ENCODE measurements at regions not wholly inside any gene's neighbourhood (a gene's known extent, or its start where the extent isn't known, plus 50 kb on each side); places are given as distances from the start of the nearest gene placed in this dataset.

DNA sequence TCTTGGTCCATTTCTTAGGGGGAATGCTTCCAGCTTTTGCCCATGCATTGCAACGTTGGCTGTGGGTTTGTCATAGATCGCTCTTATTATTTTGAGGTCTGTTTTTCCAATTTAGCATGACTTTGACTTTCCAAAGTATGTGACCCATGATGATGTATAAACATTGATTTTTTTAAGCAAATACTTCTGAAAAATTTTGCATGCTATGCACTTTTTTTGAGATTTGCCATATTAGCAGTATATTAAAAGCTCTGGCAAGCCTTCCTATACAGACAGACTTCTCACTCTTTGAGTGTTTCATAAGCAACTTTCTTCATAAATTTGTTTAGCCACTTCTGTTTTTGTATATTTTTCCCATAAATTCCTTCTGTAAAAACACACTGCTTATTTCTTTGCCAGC, 746.4 kb upstream of the LCORL start:
- DNase-seq (ENCODE audit: low read depth in 1 of 2, low spot score in 1 of 2), result no peak
- in situ Hi-C loops (cut with HindIII; ENCODE audit: low pct_unique_long_range_greater_than_20kb, low sequenced_read_pairs), result no loop called here
- TF ChIP-seq JUND (IDR thresholded peaks at IDR 0.05; ENCODE audit: low read depth), result no peak

DNA sequence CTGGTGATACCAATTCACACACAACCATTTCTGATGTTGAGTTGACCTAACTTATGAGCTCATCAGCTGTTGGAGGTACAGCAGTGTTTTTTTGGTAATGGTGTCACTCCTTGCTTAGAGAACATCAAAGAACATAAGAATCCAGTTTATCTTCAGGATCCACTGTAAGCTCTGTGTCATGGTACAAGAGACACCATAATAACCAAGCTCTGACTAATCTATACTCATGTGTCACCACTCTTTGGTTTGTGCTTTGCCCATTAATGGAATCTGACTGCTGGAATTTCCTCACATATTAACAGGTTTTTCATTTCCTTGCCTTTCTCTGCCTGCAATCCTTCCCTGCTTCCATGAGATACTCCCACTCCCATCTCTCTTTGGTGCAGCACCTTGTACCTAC, 735.1 kb upstream of the LCORL start:
- no peak for TF ChIP-seq JUND (IDR thresholded peaks at IDR 0.05; ENCODE audit: low read depth)
- DNase-seq (ENCODE audit: low read depth in 1 of 2, low spot score in 1 of 2), result no peak
- in situ Hi-C loops (cut with HindIII; ENCODE audit: low pct_unique_long_range_greater_than_20kb, low sequenced_read_pairs), result no loop called here

DNA sequence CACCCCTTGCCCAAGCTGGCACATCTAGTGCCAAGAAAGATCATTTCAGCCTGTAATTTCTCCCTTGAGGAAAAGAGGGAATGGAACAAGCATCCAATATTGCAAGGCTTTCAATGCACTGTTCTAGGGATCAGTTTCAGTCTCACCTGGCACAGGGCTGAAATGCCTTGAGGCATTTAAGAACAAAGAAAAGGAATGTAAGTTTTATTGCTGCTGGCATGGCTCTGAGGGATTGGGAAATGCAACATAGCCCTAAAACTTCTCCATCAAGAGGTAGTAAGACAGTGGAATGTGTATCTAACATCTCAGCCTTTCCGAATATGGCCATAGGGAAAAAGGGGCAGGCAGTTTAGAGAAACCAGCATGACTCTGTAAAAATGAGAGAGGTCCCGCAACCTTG, 732.6 kb upstream of the LCORL start:
- in situ Hi-C loops (cut with HindIII; ENCODE audit: low pct_unique_long_range_greater_than_20kb, low sequenced_read_pairs), result no loop called here
- no peak for TF ChIP-seq JUND (IDR thresholded peaks at IDR 0.05; ENCODE audit: low read depth)
- DNase-seq (ENCODE audit: low read depth in 1 of 2, low spot score in 1 of 2), result peak in 1 of 2 experiments; percentile 16

DNA sequence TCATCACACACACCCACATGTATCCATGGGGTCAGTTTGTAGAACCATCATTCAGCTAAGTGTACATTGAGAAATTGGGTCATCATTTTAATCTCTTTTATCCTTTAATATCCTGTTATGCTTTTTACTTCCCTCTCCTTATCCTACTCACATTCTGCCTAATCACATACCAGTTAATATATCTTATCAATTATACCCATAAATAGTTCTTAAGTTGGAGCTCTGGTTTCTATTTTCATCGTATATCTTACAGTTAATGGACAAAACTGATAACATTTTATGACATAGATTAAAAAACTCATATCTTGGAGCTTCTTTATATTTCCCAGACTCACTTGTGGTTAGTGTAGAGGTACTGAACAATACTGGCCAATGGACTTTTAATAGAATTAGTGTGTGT, 729.5 kb upstream of the LCORL start:
- in situ Hi-C loops (cut with HindIII; ENCODE audit: low pct_unique_long_range_greater_than_20kb, low sequenced_read_pairs), result no loop called here

DNA sequence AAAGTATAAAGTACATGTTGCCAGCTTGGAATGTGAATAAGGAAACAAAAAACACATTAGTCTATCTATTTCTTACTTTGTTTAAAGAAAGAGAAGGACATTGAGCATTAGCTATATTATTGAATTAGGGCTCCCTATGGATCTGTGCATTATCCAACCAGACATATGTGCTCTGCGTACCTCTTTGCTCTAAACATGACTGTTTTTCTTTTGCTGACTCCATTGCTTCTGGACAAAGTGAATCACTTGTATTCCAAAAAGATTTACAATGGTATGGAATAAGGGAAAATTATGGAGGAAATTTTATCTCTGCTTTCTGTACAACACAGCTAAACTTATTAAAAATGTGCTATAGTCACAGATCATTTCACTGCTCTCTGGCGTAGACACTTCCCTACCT, 727.8 kb upstream of the LCORL start:
- TF ChIP-seq JUND (IDR thresholded peaks at IDR 0.05; ENCODE audit: low read depth), result no peak
- in situ Hi-C loops (cut with HindIII; ENCODE audit: low pct_unique_long_range_greater_than_20kb, low sequenced_read_pairs), result no loop called here

More for the DNA sequence above, 729.5 kb upstream of the LCORL start:
- no peak for DNase-seq (ENCODE audit: low read depth in 1 of 2, low spot score in 1 of 2)
- TF ChIP-seq JUND (IDR thresholded peaks at IDR 0.05; ENCODE audit: low read depth), result no peak

DNA sequence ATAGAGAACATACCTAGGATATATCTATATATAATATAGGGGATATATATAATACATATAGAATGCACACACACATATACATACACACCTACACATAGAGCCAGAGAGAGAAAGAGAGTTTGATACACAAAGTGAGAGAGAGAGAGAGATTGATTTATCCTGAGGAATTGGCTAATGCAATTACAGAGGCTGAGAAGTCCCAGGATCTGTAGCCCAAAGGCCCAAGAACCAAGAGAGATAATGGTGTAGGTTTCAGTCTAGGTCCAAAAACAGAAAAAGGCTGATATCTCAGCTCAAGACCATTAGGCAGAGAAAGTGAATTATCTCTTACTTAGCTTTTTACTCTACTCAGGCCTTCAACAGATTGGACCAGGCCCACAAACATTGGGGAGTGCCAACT, 715.0 kb upstream of the LCORL start:
- no peak for DNase-seq (ENCODE audit: low read depth in 1 of 2, low spot score in 1 of 2)
- in situ Hi-C loops (cut with HindIII; ENCODE audit: low pct_unique_long_range_greater_than_20kb, low sequenced_read_pairs), result no loop called here
- TF ChIP-seq JUND (IDR thresholded peaks at IDR 0.05; ENCODE audit: low read depth), result no peak

More for the DNA sequence above, 727.8 kb upstream of the LCORL start:
- no peak for DNase-seq (ENCODE audit: low read depth in 1 of 2, low spot score in 1 of 2)

DNA sequence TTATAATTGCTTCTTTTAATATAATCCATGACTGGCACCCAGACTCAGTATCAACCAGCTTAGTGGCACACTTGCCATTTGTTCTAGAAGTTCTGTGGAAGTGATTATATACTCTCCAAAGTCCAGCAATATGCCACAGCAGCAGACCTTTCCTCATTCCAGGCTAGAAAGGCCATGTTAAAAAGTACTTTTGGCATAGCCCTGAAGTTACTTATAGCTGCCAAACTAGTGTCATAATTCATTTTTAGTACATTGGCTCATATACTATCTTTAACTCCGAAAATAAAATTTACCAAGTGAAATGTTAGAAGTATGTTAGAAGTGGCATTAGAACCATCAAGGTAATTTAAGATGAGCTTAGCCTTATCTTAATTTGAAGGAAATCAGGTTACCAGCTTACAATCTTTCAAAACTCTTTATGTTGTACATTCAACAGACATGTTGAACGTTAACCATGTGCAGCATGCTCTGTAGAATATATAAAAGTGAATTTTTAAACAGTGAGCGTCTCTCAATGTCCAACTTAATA, 714.2 kb upstream of the LCORL start:
- DNase-seq (ENCODE audit: low read depth in 1 of 2, low spot score in 1 of 2), result no peak
- TF ChIP-seq JUND (IDR thresholded peaks at IDR 0.05; ENCODE audit: low read depth), result no peak
- in situ Hi-C loops (cut with HindIII; ENCODE audit: low pct_unique_long_range_greater_than_20kb, low sequenced_read_pairs), result no loop called here

DNA sequence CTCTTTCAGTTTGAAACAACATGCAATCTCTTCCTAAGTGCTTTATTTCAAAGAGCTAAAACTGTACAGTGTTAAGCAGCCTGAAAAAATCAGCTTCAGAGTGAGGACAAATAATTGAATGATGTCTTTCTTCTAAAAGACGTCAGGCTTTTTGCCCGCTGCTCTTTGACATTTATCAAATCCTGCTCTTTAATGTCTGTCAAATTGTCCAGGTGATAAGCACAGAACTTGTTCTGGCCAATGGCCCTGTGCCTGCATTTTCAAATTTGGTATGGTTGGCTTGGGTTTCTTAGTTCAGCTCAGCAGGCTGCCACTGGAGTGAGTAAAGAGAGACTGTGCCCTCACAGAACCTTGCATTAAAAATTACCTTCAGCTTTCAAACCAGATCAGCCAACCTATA, 712.9 kb upstream of the LCORL start:
- TF ChIP-seq JUND (IDR thresholded peaks at IDR 0.05; ENCODE audit: low read depth), result no peak
- in situ Hi-C loops (cut with HindIII; ENCODE audit: low pct_unique_long_range_greater_than_20kb, low sequenced_read_pairs), result no loop called here
- DNase-seq (ENCODE audit: low read depth in 1 of 2, low spot score in 1 of 2), result no peak

DNA sequence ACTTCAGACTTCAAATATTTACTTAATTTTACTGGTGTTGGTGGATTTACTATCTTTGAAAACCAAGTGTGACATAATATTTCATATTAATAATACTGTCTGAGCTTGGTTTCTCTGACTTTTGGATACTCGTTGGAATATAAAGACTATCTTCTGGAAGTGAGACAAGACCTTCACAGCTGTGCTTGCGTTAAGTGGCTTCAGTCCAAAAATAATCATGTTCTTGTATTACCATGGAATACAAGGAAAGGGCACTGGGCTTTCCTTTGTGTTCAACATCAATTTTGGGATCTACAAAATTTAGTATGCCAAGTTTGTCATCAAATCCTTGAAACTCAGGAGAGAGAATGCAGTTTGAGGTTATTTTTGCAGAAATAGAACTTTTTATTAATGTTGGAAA, 712.4 kb upstream of the LCORL start:
- TF ChIP-seq JUND (IDR thresholded peaks at IDR 0.05; ENCODE audit: low read depth), result no peak
- in situ Hi-C loops (cut with HindIII; ENCODE audit: low pct_unique_long_range_greater_than_20kb, low sequenced_read_pairs), result no loop called here
- no peak for DNase-seq (ENCODE audit: low read depth in 1 of 2, low spot score in 1 of 2)

DNA sequence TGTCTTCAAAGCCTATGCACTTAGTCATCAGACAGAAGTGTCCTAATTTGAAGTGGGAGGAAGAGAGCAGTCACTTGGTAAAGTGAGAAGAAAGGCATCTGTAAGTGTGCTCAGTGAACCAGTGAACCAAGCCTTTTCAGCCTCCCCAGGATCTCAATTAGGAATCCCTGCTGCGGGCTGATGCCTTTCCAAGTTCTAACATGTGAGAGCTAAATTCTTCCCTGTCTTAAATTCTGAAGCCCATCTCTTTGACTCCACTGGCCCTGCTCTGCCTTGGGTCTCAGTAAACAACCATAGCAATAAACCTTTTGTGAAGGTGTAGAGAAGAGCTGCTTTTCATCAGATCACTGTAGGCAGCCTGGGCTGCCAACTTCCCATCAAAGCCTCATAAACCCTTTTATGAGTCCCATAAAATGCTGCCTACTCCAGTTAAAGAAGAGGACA, 701.2 kb upstream of the LCORL start:
- TF ChIP-seq JUND (IDR thresholded peaks at IDR 0.05; ENCODE audit: low read depth), result no peak
- in situ Hi-C loops (cut with HindIII; ENCODE audit: low pct_unique_long_range_greater_than_20kb, low sequenced_read_pairs), result no loop called here
- no peak for DNase-seq (ENCODE audit: low read depth in 1 of 2, low spot score in 1 of 2)

DNA sequence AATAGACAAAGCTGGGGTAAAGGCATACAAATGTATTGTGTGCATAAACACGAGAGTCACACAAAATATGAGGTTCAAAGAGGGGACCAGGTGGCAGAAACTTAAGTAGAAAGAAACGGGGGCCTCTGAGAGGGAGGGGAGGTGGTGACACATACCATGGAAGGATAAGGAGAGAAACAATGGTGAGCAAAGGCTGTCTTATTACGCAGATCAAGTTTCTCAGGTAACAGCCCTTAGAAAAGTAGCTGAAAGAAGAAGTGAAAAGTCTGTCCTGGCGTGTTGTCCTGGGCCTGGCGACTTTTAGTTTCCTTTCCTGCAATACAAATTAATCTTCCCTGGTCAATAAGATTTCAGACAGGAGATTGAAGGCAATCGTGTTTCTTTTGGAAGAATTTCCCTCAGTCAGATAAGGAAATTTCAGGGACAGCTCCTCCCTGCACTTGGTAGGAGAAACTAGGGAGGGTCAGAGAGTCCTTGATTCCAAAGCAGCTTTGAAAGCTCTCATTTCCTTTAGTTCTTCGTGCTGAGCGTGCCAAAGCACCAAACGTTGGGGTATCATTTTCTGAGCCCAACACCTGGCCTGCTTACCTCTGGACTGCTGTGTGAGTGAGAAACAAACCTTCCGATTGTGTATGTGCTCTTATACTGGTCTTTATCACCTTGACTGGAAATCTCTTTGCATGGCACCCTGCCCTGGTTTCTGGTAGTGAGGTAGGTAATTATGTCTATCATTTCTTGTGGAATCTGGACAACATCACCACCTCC, 676.7 kb upstream of the LCORL start:
- no peak for TF ChIP-seq JUND (IDR thresholded peaks at IDR 0.05; ENCODE audit: low read depth)
- no peak for DNase-seq (ENCODE audit: low read depth in 1 of 2, low spot score in 1 of 2)
- in situ Hi-C loops (cut with HindIII; ENCODE audit: low pct_unique_long_range_greater_than_20kb, low sequenced_read_pairs), result no loop called here

DNA sequence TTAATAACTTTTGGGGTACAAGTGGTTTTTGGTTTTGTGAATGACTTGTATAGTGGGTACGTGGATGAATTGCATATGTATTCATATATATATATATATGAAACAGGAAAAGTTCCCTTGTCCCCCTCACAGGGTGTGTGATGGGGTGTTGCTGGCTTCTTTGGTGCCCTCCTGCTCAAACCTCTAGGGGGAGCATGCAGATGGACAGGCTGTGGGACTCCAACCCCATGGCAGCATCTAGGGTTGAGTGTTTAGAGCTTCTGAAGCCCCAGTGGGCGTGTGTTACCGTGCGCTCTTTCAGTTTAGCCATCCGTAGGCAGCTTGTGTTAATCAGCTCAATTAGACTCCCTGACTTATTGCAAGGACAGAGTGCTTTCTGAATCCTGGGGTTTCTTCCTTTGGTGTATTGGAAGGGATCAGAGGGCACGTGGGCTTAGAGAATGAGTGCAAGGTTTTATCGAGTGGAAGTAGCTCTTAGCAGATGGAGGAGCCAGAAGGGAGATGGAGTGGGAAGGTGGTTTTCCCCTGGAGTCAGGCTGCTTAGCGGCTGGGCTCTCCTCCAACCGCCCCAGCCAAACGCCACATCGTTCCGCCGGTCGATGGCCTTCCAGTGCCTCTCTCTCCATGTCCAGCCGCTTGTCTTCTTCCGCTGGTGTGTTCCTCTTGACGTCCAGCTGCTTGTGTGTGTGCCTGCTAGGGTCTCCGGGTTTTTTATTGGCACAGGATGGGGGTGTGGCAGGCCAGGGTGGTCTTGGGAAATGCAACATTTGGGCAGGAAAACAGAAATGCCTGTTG, 674.4 kb upstream of the LCORL start:
- no peak for DNase-seq (ENCODE audit: low read depth in 1 of 2, low spot score in 1 of 2)
- in situ Hi-C loops (cut with HindIII; ENCODE audit: low pct_unique_long_range_greater_than_20kb, low sequenced_read_pairs), result no loop called here
- TF ChIP-seq JUND (IDR thresholded peaks at IDR 0.05; ENCODE audit: low read depth), result no peak

Data from T47D (cell line).